ENCODE measurements at regions not wholly inside any gene's neighbourhood (a gene's known extent, or its start where the extent isn't known, plus 50 kb on each side); places are given as distances from the start of the nearest gene placed in this dataset.
"Not testable (repeated sequence)": the region's sequence is repeated elsewhere in the genome, so short reads cannot be mapped to it uniquely, and the experiment has no call there.

DNA sequence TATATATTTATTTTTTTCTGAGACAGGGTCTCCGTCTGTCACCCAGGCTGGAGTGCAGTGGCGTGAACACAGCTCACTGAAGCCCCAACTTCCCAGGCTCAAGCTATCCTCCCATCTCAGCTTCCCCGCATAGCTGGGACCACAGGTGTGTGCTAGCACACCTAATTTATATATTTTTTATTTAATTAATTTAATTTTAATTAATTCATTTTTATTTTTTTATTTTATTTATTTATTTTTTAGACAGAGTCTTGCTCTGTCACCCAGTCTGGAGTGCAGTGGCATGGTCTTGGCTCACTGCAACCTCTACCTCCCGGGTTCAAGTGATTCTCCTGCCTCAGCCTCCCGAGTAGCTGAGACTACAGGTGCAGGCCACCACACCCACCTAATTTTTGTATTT lies 86.9 kb upstream of the CLINT1 start:
- TF ChIP-seq CTCF, POLR2A (IDR thresholded peaks at IDR 0.05): not testable (repeated sequence)

Measured in adrenal gland (tissue), 5 donors.